GM12878 (cell line): ENCODE measurements at regions not wholly inside any gene's neighbourhood (a gene's known extent, or its start where the extent isn't known, plus 50 kb on each side); places are given as distances from the start of the nearest gene placed in this dataset.
"Not testable (repeated sequence)": the region's sequence is repeated elsewhere in the genome, so short reads cannot be mapped to it uniquely, and the experiment has no call there.

Experiments used
- ATAC-seq: fragments of 200-7000 bp; cut with Tn5 transposase; 3 replicates; pipeline ENCODE4 v1.9.1; 2020; ENCODE audit warnings: mild to moderate bottlenecking, moderate library complexity
- BruUV-seq: library from RNA; stranded (reverse); fragments of 400-500 nt; replicated peaks from 2 replicates; lab custom pipeline; 2021; lab: Mats Ljungman, UMichigan
- CTCF ChIA-PET: fragments of 300-600 bp; sonication (Branson Sonifier 250); formaldehyde crosslinking; extraction: SDS; loops from one replicate; lab custom pipeline; 2021; ENCODE audit warnings: inconsistent platforms; lab: Yijun Ruan, JAX
- POLR2A ChIA-PET: fragments of 350-600 bp; formaldehyde crosslinking; extraction: SDS; loops from one replicate; lab custom pipeline; 2021; ENCODE audit warnings: inconsistent platforms; lab: Charles Lee
- RAD21 ChIA-PET: fragments of 300-600 bp; sonication (Branson Sonifier 250); formaldehyde crosslinking; loops from one replicate; lab custom pipeline; 2023; ENCODE audit warnings: antibody characterized with exemption; ENCODE audit not compliant: unreplicated experiment; lab: Charles Lee
- SMC1A ChIA-PET: fragments of 300-600 bp; sonication (Branson Sonifier 250); formaldehyde crosslinking; loops from one replicate; lab custom pipeline; 2023; ENCODE audit not compliant: unreplicated experiment, uncharacterized antibody; lab: Charles Lee
- DNase-seq: peaks from one replicate; pipeline ENCODE4 v3.0.0-alpha.2; 2011; ENCODE audit warnings: low read depth, low spot score
- FAIRE-seq: peaks from 3 replicates; lab custom pipeline; 2011; peaks lifted over from hg19 to GRCh38; lab: Jason Lieb, UNC
- H2AFZ ChIP-seq: 2 replicates; pipeline ENCODE4 v1.6.0; 2011; ENCODE audit warnings: low read depth, low read length, control low read depth; ENCODE audit not compliant: control insufficient read depth
- H3K27ac ChIP-seq: 2 replicates; pipeline ENCODE4 v1.5.1; 2011; ENCODE audit warnings: control low read depth; ENCODE audit not compliant: control insufficient read depth, insufficient read depth
- H3K27me3 ChIP-seq, 2 experiments: replicated peaks in 1 of 2; 2 replicates each; pipeline versions ENCODE4 v1.6.0 to v1.6.1; 2011; ENCODE audit warnings: low read length in 1 of 2; ENCODE audit not compliant: control insufficient read depth in 2 of 2, insufficient read depth in 2 of 2
- H3K36me3 ChIP-seq, 2 experiments: 2 replicates each; pipeline ENCODE4 v1.5.1; 2011; ENCODE audit warnings: low read length in 1 of 2; ENCODE audit not compliant: control insufficient read depth in 2 of 2, insufficient read depth in 2 of 2
- H3K4me1 ChIP-seq: 2 replicates; pipeline ENCODE4 v1.6.1; 2011; ENCODE audit warnings: mild to moderate bottlenecking, low read length, moderate library complexity, mixed read lengths; ENCODE audit not compliant: control insufficient read depth, insufficient read depth
- H3K4me2 ChIP-seq: 2 replicates; pipeline ENCODE4 v1.6.0; 2011; ENCODE audit warnings: control low read depth; ENCODE audit not compliant: control insufficient read depth, insufficient read depth
- H3K4me3 ChIP-seq: fragments of 200-600 bp; sonication (generic); 2 replicates; pipeline ENCODE4 v1.5.1; 2016
- H3K79me2 ChIP-seq: 2 replicates; pipeline ENCODE4 v1.6.0; 2011; ENCODE audit warnings: low read length; ENCODE audit not compliant: control insufficient read depth, insufficient read depth
- H3K9ac ChIP-seq: 2 replicates; pipeline ENCODE4 v1.8.0; 2011; ENCODE audit warnings: low read length, control low read depth, mixed read lengths; ENCODE audit not compliant: control insufficient read depth, insufficient read depth
- H3K9me3 ChIP-seq: replicated peaks from 3 replicates; pipeline ENCODE4 v1.5.1; 2011; ENCODE audit warnings: mild to moderate bottlenecking, low read length; ENCODE audit not compliant: control insufficient read depth, insufficient read depth
- H4K20me1 ChIP-seq: 2 replicates; pipeline ENCODE4 v1.6.0; 2011; ENCODE audit not compliant: control insufficient read depth, insufficient read depth
- WGBS: methylation state at CpG from one replicate; pipeline ENCODE4 v1.1.6; 2016; ENCODE audit warnings: low lambda C conversion rate; ENCODE audit not compliant: insufficient replicate concordance, insufficient coverage; ENCODE audit errors: missing lambda C conversion rate; 5-methylcytosine and 5-hydroxymethylcytosine counted together
- in situ Hi-C: fragments of 300-500 bp; cut with MboI; formaldehyde crosslinking; loops from 9 replicates; pipeline ENCODE4 v1.14.3; 2018; ENCODE audit warnings: mixed read lengths
- intact Hi-C: fragments of 100-400 bp; cut with micrococcal nuclease; formaldehyde crosslinking; loops from one replicate; pipeline ENCODE4 v1.14.2; 2022; ENCODE audit not compliant: unreplicated experiment

DNA sequence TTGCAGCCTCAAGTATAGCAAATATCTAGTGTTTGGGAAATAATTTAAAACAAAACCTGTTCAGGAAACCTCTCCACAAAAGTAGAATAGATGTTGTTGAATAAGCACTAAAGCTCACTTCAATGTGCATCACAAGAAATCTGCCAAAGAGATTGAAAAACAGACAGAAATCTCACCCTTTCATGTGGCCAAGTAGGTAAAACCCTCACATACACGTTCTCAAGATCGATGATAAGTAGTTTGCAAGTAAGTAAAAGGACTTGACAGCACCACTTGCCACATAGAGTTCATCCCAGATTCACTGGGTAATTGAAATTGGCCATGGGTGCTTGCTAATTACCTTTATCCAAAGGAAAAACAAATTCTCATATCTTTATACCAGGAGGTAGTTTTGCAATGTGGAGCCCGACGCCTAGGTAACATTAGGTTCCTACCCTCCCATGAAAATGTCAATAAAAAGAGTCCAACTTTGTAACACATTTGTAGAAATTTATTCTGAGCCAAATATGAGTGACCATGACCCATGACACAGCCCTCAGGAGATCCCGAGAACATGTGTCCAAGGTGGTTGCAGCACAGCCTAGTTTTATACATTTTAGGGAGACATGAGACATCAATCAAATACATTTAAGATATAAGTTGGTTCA is 80.4 kb upstream of the ZNF658 start:
- H3K27ac ChIP-seq, FAIRE-seq, ATAC-seq, H2AFZ ChIP-seq, H3K4me2 ChIP-seq, H3K4me1 ChIP-seq, H3K27me3 ChIP-seq, in situ Hi-C loops, intact Hi-C loops, H3K9me3 ChIP-seq, DNase-seq, H3K36me3 ChIP-seq, BruUV-seq, H3K9ac ChIP-seq, H3K79me2 ChIP-seq, H3K4me3 ChIP-seq, SMC1A ChIA-PET, POLR2A ChIA-PET, H4K20me1 ChIP-seq, RAD21 ChIA-PET, CTCF ChIA-PET: not testable (repeated sequence)
- WGBS, result 0% methylated on average over 3 of the region's 5 CpGs

DNA sequence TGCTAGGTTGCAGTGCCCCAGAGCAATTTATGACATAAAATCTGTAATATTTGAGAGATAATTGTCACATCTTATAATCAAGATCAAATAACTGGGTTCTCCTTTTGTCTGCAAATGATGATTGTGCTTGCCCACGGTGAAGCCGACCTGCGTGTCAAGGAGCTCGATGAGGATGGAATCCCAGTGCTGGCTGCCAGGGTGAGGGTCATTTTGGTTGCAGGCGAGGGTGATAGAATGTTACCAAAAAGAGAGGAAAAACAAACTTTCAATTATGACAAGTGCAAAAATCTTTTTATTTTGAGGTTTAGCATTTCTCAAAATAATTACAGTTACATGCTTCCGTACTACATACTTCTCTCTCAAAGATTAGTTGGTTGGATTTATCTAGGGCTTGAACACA is 76.4 kb upstream of the ZNF658 start:
- H3K4me1 ChIP-seq, CTCF ChIA-PET, POLR2A ChIA-PET, FAIRE-seq, H3K27me3 ChIP-seq, H3K4me2 ChIP-seq, H3K36me3 ChIP-seq, BruUV-seq, ATAC-seq, RAD21 ChIA-PET, H2AFZ ChIP-seq, DNase-seq, H3K4me3 ChIP-seq, H4K20me1 ChIP-seq, in situ Hi-C loops, H3K27ac ChIP-seq, H3K9ac ChIP-seq, H3K79me2 ChIP-seq, H3K9me3 ChIP-seq, SMC1A ChIA-PET, intact Hi-C loops: not testable (repeated sequence)
- WGBS, result 28% methylated on average over 6 of the region's 6 CpGs

DNA sequence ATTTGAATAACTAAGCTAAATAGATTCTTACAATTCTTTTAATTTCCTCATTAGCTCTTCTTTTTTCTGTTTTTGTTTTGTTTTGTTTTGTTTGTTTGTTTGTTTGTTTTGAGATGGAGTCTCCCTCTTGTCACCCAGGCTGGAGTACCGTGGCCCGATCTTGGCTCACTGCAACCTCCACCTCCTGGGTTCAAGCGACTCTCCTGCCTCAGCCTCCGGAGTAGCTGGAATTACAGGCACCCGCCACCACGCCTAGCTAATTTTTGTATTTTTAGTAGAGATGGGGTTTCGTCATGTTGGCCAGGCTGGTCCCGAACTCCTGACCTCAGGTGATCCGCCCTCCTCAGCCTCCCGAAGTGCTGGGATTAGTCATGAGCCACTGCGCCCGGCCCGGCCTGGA is 70.7 kb upstream of the ZNF658 start:
- H3K36me3 ChIP-seq, H3K4me1 ChIP-seq, in situ Hi-C loops, H3K27me3 ChIP-seq, H3K9me3 ChIP-seq, RAD21 ChIA-PET, DNase-seq, CTCF ChIA-PET, H3K27ac ChIP-seq, H3K4me3 ChIP-seq, H3K4me2 ChIP-seq, H2AFZ ChIP-seq, SMC1A ChIA-PET, H3K79me2 ChIP-seq, H4K20me1 ChIP-seq, POLR2A ChIA-PET, BruUV-seq, FAIRE-seq, intact Hi-C loops, H3K9ac ChIP-seq, ATAC-seq: not testable (repeated sequence)
- 70% methylated on average over 10 of the region's 13 CpGs for WGBS

DNA sequence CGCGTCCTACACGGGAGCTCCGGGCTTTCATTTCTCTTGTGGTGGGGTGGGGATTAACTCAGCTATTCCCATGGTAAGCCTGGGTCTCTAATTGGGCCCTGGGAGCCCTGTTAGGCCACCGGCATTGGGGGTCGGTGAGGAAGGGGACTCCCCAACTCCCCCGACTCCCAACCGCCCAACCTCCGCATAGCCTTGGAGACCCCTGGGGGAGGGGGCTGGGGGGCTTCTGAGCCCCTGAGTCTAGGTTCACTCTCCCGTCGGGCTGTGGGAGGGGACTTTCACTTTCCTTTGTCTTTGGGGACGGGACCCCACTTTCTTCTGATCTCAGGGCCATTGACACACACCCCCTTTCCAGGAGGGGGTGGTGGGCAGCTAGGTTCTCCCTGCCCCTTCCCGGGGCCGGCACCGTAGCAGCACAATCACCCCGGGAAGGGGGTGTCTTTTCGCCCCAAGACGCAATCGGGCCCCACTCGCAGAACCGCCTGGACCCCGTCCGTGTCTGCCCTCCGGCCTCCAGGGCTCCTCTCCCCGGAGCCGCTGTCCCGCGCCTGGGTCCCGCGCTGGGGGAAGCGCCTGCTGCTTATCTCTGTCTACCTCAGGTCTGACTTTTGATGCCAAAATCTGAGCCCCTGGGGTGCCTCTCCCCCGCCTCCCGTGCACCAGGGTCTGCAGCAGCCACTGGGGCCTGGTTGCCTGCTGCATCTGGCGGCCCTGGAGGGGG is 69.6 kb upstream of the ZNF658 start:
- H3K9me3 ChIP-seq, H3K4me2 ChIP-seq, H4K20me1 ChIP-seq, H3K4me3 ChIP-seq, RAD21 ChIA-PET, SMC1A ChIA-PET, POLR2A ChIA-PET, H3K27me3 ChIP-seq, intact Hi-C loops, H3K79me2 ChIP-seq, CTCF ChIA-PET, DNase-seq, H3K27ac ChIP-seq, H2AFZ ChIP-seq, H3K9ac ChIP-seq, BruUV-seq, in situ Hi-C loops, FAIRE-seq, ATAC-seq, H3K4me1 ChIP-seq, H3K36me3 ChIP-seq: not testable (repeated sequence)
- WGBS, result 87% methylated on average over 15 of the region's 34 CpGs
